ENCODE measurements at regions not wholly inside any gene's neighbourhood (a gene's known extent, or its start where the extent isn't known, plus 50 kb on each side); places are given as distances from the start of the nearest gene placed in this dataset.

DNA sequence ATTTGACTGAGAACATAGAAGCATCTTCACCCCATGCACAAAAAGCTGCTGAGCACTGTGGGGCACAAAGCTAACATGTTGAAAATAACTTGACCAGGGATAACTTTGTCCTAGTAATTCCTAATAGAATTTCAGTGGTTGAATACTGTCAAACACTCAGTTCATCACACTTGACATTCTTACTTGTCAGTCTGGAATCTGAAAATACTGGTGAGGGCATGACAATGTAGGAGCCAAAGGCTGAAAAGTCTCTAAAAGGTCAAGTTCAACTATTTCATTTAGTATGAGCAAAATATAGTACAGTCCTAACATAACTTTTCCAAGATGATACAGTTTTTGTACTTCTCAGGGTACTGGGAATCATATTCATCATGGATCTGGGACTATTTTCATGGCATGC is 504.4 kb upstream of the LMO3 start:
- TF ChIP-seq CREB1 (CRISPR knock-in tag; IDR thresholded peaks at IDR 0.05) (no peak), NR2C2 (CRISPR knock-in tag; IDR thresholded peaks at IDR 0.05) (no peak), NFYB (CRISPR knock-in tag; conservative IDR thresholded peaks at IDR 0.05; ENCODE audit: low read depth) (no peak), SOX15 (CRISPR knock-in tag; IDR thresholded peaks at IDR 0.05) (no peak), ZNF232 (CRISPR knock-in tag; IDR thresholded peaks at IDR 0.05) (no peak)
- TF ChIP-seq, protein P1, sequence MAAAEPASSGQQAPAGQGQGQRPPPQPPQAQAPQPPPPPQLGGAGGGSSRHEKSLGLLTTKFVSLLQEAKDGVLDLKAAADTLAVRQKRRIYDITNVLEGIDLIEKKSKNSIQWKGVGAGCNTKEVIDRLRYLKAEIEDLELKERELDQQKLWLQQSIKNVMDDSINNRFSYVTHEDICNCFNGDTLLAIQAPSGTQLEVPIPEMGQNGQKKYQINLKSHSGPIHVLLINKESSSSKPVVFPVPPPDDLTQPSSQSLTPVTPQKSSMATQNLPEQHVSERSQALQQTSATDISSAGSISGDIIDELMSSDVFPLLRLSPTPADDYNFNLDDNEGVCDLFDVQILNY (CRISPR knock-in tag; IDR thresholded peaks at IDR 0.05): no peak
- TF ChIP-seq, protein P2, sequence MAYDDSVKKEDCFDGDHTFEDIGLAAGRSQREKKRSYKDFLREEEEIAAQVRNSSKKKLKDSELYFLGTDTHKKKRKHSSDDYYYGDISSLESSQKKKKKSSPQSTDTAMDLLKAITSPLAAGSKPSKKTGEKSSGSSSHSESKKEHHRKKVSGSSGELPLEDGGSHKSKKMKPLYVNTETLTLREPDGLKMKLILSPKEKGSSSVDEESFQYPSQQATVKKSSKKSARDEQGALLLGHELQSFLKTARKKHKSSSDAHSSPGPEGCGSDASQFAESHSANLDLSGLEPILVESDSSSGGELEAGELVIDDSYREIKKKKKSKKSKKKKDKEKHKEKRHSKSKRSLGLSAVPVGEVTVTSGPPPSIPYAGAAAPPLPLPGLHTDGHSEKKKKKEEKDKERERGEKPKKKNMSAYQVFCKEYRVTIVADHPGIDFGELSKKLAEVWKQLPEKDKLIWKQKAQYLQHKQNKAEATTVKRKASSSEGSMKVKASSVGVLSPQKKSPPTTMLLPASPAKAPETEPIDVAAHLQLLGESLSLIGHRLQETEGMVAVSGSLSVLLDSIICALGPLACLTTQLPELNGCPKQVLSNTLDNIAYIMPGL (CRISPR knock-in tag; IDR thresholded peaks at IDR 0.05): no peak
- TF ChIP-seq, protein P3, sequence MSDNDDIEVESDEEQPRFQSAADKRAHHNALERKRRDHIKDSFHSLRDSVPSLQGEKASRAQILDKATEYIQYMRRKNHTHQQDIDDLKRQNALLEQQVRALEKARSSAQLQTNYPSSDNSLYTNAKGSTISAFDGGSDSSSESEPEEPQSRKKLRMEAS (CRISPR knock-in tag; IDR thresholded peaks at IDR 0.05): no peak
- Mint-ChIP-seq H3K9me3 (peaks cover 14% of the 10 kb centered on the region), H3K4me3 (no peak overlapping the region), H3K27ac (no peak overlapping the region), H3K36me3 (peaks cover 2% of the 10 kb centered on the region), H3K4me1 (no peaks in the 10 kb centered on the region), H3K27me3 (ENCODE audit: low read depth) (no peaks in the 10 kb centered on the region)
- ChIA-PET POLR2A (no interaction called here), CTCF (no interaction called here)
- DNase-seq (ENCODE audit: low spot score) (no peak), ATAC-seq (no peak)

DNA sequence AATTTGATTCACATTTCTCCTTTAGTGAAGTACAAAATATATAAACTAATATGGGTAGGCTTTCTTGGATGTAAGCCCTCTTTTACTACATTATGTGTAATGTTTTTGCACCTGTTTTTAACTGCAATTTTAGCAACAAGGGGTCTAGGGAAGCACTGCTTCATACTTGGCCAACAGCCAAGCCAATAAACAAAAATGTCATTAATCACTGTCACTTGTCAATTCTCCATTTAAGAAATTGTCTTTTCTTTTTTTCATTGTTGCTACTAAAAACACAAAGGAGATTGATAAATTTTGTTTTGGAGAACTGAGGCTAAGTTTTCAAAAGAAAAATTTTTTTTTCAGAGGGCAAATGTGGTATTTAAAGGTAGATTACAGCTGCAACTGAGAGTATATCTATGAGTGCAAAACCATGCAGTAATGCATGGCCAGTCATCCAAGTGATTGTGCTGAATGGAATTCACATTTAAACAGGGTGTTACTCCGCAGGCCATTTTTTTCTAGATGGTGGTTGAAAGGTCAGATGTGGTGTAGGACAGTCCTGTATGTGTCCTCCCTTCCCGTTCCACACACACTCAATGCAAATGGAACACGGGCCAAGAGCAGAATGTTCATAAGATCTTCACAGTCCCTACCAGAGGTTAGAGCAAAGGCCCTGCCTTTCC is 503.0 kb upstream of the LMO3 start:
- CTCF ChIA-PET: no interaction called here
- TF ChIP-seq, protein P4, sequence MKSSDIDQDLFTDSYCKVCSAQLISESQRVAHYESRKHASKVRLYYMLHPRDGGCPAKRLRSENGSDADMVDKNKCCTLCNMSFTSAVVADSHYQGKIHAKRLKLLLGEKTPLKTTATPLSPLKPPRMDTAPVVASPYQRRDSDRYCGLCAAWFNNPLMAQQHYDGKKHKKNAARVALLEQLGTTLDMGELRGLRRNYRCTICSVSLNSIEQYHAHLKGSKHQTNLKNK (CRISPR knock-in tag; IDR thresholded peaks at IDR 0.05): no peak
- TF ChIP-seq NFYB (CRISPR knock-in tag; conservative IDR thresholded peaks at IDR 0.05; ENCODE audit: low read depth) (no peak), ATF1 (CRISPR knock-in tag; IDR thresholded peaks at IDR 0.05) (no peak), GTF2I (CRISPR knock-in tag; conservative IDR thresholded peaks at IDR 0.05) (no peak)
- TF ChIP-seq, protein P1 (CRISPR knock-in tag; IDR thresholded peaks at IDR 0.05): no peak
- TF ChIP-seq, protein P5, sequence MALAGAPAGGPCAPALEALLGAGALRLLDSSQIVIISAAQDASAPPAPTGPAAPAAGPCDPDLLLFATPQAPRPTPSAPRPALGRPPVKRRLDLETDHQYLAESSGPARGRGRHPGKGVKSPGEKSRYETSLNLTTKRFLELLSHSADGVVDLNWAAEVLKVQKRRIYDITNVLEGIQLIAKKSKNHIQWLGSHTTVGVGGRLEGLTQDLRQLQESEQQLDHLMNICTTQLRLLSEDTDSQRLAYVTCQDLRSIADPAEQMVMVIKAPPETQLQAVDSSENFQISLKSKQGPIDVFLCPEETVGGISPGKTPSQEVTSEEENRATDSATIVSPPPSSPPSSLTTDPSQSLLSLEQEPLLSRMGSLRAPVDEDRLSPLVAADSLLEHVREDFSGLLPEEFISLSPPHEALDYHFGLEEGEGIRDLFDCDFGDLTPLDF (CRISPR knock-in tag; IDR thresholded peaks at IDR 0.05): no peak
- Mint-ChIP-seq H3K9me3 (peaks cover under 1% of the 10 kb centered on the region), H3K36me3 (no peaks in the 10 kb centered on the region), H3K4me1 (no peaks in the 10 kb centered on the region), H3K27me3 (ENCODE audit: low read depth) (no peaks in the 10 kb centered on the region), H3K27ac (no peak overlapping the region), H3K4me3 (no peak overlapping the region)
- no peak for DNase-seq (ENCODE audit: low spot score)
- POLR2A ChIA-PET: no interaction called here
- no peak for ATAC-seq

DNA sequence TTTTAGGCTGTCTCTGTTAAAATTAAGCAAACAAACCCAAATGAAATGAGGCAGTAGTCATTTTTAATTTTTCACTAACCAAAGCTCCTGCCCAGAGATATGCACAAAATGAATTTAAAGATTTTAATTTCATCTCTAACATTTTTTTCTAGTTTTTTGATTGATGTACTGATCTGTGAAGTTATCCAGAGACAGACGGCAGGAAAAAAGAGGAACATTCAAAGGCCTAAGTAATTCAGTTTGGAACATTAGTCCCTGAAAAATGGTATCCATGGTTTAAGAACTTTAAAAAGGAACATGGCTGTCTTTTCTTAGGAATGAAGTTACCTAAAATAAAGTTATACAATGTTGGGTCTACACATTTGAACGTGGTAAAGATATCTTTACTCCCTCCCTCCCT is 498.8 kb upstream of the LMO3 start:
- no peak for ATAC-seq
- Mint-ChIP-seq H3K27me3 (ENCODE audit: low read depth) (no peaks in the 10 kb centered on the region), H3K36me3 (peaks cover 6% of the 10 kb centered on the region; the same call in 1 of the 2 replicates), H3K4me3 (no peak overlapping the region), H3K9me3 (peaks cover 20% of the 10 kb centered on the region), H3K4me1 (no peaks in the 10 kb centered on the region), H3K27ac (no peak overlapping the region)
- no peak for DNase-seq (ENCODE audit: low spot score)
- POLR2A ChIA-PET: no interaction called here
- CTCF ChIA-PET: no interaction called here
- no peak for TF ChIP-seq GRHL2 (CRISPR knock-in tag; IDR thresholded peaks at IDR 0.05; ENCODE audit: insufficient replicate concordance, severe bottlenecking)
- no peak for TF ChIP-seq SMAD3 (CRISPR knock-in tag; IDR thresholded peaks at IDR 0.05; ENCODE audit: borderline replicate concordance)
- no peak for TF ChIP-seq PRRX2 (CRISPR knock-in tag; IDR thresholded peaks at IDR 0.05)
- no peak for TF ChIP-seq TP53 (CRISPR knock-in tag; IDR thresholded peaks at IDR 0.05)
- TF ChIP-seq SMAD4 (CRISPR knock-in tag; IDR thresholded peaks at IDR 0.05): no peak
- TF ChIP-seq CBFB (CRISPR knock-in tag; IDR thresholded peaks at IDR 0.05; ENCODE audit: low read depth): no peak
- TF ChIP-seq KAT7 (CRISPR knock-in tag; IDR thresholded peaks at IDR 0.05; ENCODE audit: borderline replicate concordance): no peak
- TF ChIP-seq, protein P6, sequence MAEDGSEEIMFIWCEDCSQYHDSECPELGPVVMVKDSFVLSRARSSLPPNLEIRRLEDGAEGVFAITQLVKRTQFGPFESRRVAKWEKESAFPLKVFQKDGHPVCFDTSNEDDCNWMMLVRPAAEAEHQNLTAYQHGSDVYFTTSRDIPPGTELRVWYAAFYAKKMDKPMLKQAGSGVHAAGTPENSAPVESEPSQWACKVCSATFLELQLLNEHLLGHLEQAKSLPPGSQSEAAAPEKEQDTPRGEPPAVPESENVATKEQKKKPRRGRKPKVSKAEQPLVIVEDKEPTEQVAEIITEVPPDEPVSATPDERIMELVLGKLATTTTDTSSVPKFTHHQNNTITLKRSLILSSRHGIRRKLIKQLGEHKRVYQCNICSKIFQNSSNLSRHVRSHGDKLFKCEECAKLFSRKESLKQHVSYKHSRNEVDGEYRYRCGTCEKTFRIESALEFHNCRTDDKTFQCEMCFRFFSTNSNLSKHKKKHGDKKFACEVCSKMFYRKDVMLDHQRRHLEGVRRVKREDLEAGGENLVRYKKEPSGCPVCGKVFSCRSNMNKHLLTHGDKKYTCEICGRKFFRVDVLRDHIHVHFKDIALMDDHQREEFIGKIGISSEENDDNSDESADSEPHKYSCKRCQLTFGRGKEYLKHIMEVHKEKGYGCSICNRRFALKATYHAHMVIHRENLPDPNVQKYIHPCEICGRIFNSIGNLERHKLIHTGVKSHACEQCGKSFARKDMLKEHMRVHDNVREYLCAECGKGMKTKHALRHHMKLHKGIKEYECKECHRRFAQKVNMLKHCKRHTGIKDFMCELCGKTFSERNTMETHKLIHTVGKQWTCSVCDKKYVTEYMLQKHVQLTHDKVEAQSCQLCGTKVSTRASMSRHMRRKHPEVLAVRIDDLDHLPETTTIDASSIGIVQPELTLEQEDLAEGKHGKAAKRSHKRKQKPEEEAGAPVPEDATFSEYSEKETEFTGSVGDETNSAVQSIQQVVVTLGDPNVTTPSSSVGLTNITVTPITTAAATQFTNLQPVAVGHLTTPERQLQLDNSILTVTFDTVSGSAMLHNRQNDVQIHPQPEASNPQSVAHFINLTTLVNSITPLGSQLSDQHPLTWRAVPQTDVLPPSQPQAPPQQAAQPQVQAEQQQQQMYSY (CRISPR knock-in tag; IDR thresholded peaks at IDR 0.05): no peak
- no peak for TF ChIP-seq OVOL2 (CRISPR knock-in tag; IDR thresholded peaks at IDR 0.05; ENCODE audit: borderline replicate concordance)
- TF ChIP-seq CREB1 (CRISPR knock-in tag; IDR thresholded peaks at IDR 0.05): no peak
- TF ChIP-seq, protein P7, sequence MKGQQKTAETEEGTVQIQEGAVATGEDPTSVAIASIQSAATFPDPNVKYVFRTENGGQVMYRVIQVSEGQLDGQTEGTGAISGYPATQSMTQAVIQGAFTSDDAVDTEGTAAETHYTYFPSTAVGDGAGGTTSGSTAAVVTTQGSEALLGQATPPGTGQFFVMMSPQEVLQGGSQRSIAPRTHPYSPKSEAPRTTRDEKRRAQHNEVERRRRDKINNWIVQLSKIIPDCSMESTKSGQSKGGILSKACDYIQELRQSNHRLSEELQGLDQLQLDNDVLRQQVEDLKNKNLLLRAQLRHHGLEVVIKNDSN (CRISPR knock-in tag; IDR thresholded peaks at IDR 0.05): no peak
- TF ChIP-seq ZNF671 (CRISPR knock-in tag; IDR thresholded peaks at IDR 0.05): no peak
- TF ChIP-seq SP1 (CRISPR knock-in tag; conservative IDR thresholded peaks at IDR 0.05): no peak
